SH-SY5Y (cell line): ENCODE measurements at regions not wholly inside any gene's neighbourhood (a gene's known extent, or its start where the extent isn't known, plus 50 kb on each side); places are given as distances from the start of the nearest gene placed in this dataset.

ENCODE experiments used
- GATA2 ChIP-seq: IDR thresholded peaks from 2 replicates; pipeline ENCODE4 v1.6.1; 2011; ENCODE audit warnings: mild to moderate bottlenecking, low read depth, low read length
- GATA3 ChIP-seq: IDR thresholded peaks from 2 replicates; pipeline ENCODE4 v1.6.1; 2011; ENCODE audit warnings: low read depth, mild to moderate bottlenecking, low read length, moderate library complexity

DNA sequence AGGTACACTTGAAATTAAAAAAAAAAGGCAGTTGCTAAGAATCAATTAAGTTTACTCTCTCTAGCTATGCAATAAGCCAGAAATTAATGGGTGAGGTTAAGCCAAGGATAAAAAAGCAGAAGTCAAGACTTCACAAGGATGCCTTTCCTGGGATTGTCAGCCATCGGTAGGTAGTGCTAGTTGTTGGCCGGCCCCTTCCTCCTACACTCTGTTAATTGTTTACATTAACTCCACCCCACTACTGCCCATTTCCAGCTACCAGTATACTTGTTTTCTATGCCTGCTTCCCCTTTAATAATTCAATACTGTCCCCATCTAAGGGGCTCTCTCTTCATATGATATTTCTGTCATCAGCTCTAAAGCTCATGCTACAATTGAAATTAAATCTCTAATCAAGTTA is 461.0 kb downstream of the IPMK start:
- TF ChIP-seq GATA3 (no peak), GATA2 (no peak)
